ENCODE measurements at regions not wholly inside any gene's neighbourhood (a gene's known extent, or its start where the extent isn't known, plus 50 kb on each side); places are given as distances from the start of the nearest gene placed in this dataset.

DNA sequence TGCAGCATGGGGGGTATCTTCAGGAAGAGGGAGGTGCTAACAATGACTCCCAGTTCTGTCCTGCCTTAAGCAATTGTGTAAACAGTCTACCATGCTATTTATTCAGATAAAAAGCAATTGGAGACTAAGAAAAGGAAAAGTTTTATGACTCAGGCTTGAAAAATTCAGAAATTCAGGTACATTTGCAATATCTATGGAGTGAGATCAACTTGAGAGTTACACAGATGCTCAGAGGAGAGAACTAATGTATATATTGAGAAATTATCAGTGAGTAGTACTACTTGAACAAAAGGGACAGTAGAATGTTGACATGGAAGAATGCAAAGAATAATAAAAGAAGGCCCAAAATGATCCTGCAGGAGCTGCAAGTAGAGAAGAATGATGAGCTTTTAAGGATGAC, 277.6 kb upstream of the DACH1 start:
- H3K4me2 ChIP-seq (ENCODE audit: low read length): no peak overlapping the region
- no peak overlapping the region for H3K27ac ChIP-seq (ENCODE audit: low read depth, low read length, poor library complexity, severe bottlenecking)
- no peaks in the 10 kb centered on the region for H4K20me1 ChIP-seq (ENCODE audit: insufficient read depth, low read length)
- H3K4me3 ChIP-seq (ENCODE audit: low read depth, low read length, poor library complexity, severe bottlenecking): no peak overlapping the region
- H3K9ac ChIP-seq (ENCODE audit: low read length): no peak overlapping the region
- no peak overlapping the region for H2AFZ ChIP-seq (ENCODE audit: low read length)
- H3K4me1 ChIP-seq (ENCODE audit: insufficient read depth, low read length, severe bottlenecking): no peaks in the 10 kb centered on the region
- H3K36me3 ChIP-seq (ENCODE audit: insufficient read depth, low read length): no peaks in the 10 kb centered on the region
- H3K9me2 ChIP-seq (ENCODE audit: low read depth, low read length): no peaks in the 10 kb centered on the region
- H3F3A ChIP-seq (ENCODE audit: insufficient read depth, low read length): no peaks in the 10 kb centered on the region
- H3K27me3 ChIP-seq (ENCODE audit: insufficient read depth, low read length): no peaks in the 10 kb centered on the region
- H3K79me2 ChIP-seq (ENCODE audit: insufficient read depth, low read length): no peaks in the 10 kb centered on the region
- TF ChIP-seq EZH2 (IDR thresholded peaks at IDR 0.05; ENCODE audit: borderline replicate concordance, low read length): no peak
- TF ChIP-seq, protein P1, sequence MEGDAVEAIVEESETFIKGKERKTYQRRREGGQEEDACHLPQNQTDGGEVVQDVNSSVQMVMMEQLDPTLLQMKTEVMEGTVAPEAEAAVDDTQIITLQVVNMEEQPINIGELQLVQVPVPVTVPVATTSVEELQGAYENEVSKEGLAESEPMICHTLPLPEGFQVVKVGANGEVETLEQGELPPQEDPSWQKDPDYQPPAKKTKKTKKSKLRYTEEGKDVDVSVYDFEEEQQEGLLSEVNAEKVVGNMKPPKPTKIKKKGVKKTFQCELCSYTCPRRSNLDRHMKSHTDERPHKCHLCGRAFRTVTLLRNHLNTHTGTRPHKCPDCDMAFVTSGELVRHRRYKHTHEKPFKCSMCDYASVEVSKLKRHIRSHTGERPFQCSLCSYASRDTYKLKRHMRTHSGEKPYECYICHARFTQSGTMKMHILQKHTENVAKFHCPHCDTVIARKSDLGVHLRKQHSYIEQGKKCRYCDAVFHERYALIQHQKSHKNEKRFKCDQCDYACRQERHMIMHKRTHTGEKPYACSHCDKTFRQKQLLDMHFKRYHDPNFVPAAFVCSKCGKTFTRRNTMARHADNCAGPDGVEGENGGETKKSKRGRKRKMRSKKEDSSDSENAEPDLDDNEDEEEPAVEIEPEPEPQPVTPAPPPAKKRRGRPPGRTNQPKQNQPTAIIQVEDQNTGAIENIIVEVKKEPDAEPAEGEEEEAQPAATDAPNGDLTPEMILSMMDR (IDR thresholded peaks at IDR 0.05; ENCODE audit: low read length): no peak
- no peaks in the 10 kb centered on the region for H3K9me3 ChIP-seq (ENCODE audit: low read length)

DNA sequence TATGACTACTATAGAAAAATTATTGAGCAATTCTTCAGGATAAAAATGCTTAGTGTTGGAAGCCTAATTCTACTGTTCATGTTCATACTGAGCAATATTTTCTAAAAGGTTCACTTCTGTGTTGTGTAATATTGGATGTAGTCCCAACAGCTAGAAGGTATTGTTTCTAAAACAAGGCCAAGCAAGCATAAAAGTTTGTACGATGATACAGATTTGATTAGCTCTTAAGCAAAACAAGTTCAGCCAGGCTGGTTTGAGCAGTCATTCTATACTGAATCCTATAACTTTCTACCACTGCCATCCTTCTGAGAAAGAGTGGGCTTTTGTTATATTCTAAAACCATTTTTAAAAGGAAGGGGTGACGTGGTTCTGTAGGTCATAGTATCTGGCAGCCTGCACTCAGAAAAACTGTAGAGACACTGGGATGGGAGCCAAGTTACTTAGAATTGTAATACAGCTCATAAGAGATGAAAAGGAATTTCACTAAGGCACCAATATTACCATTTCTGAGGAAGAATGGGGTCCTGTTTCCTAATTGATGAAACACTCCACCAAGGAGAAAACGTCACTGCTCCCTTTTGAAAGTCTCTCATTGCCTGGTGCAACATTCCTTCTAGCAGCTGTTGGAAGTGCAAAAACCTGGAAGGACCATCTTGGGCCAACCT, 275.0 kb upstream of the DACH1 start:
- no peaks in the 10 kb centered on the region for H3K79me2 ChIP-seq (ENCODE audit: insufficient read depth, low read length)
- H2AFZ ChIP-seq (ENCODE audit: low read length): no peak overlapping the region
- no peak overlapping the region for H3K4me3 ChIP-seq (ENCODE audit: low read depth, low read length, poor library complexity, severe bottlenecking)
- TF ChIP-seq, protein P1 (IDR thresholded peaks at IDR 0.05; ENCODE audit: low read length): no peak
- no peak for TF ChIP-seq EZH2 (IDR thresholded peaks at IDR 0.05; ENCODE audit: borderline replicate concordance, low read length)
- H3K9me2 ChIP-seq (ENCODE audit: low read depth, low read length): no peaks in the 10 kb centered on the region
- H3K9ac ChIP-seq (ENCODE audit: low read length): no peak overlapping the region
- H4K20me1 ChIP-seq (ENCODE audit: insufficient read depth, low read length): no peaks in the 10 kb centered on the region
- no peaks in the 10 kb centered on the region for H3K4me1 ChIP-seq (ENCODE audit: insufficient read depth, low read length, severe bottlenecking)
- no peaks in the 10 kb centered on the region for H3K27me3 ChIP-seq (ENCODE audit: insufficient read depth, low read length)
- H3K36me3 ChIP-seq (ENCODE audit: insufficient read depth, low read length): no peaks in the 10 kb centered on the region
- no peaks in the 10 kb centered on the region for H3F3A ChIP-seq (ENCODE audit: insufficient read depth, low read length)
- H3K9me3 ChIP-seq (ENCODE audit: low read length): no peaks in the 10 kb centered on the region
- no peak overlapping the region for H3K27ac ChIP-seq (ENCODE audit: low read depth, low read length, poor library complexity, severe bottlenecking)
- no peak overlapping the region for H3K4me2 ChIP-seq (ENCODE audit: low read length)

DNA sequence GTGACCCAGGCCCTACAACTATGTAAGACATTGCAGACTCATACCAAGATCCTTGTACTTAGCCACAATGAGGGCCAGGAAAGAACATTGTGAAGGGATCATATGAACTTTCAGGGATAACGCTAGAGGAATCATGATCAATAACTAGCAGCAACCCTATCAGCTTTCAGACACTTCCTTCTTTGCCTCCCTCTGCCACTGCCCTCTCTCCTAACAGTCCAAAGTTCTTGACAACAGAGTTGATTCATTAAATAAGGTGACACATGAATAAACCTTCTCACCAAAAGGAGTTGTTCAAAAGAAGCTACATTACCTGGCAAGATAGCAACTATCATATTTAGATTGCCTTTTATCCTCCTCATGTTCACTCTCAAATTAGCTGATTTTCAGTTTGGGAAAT, 272.2 kb upstream of the DACH1 start:
- H4K20me1 ChIP-seq (ENCODE audit: insufficient read depth, low read length): no peaks in the 10 kb centered on the region
- no peak for TF ChIP-seq EZH2 (IDR thresholded peaks at IDR 0.05; ENCODE audit: borderline replicate concordance, low read length)
- TF ChIP-seq, protein P1 (IDR thresholded peaks at IDR 0.05; ENCODE audit: low read length): no peak
- H3K9me2 ChIP-seq (ENCODE audit: low read depth, low read length): no peaks in the 10 kb centered on the region

More for the DNA sequence above, 272.2 kb upstream of the DACH1 start:
- Histone ChIP-seq H3K79me2 (ENCODE audit: insufficient read depth, low read length) (no peaks in the 10 kb centered on the region), H3K4me3 (ENCODE audit: low read depth, low read length, poor library complexity, severe bottlenecking) (no peak overlapping the region), H3K9ac (ENCODE audit: low read length) (no peak overlapping the region), H3K27ac (ENCODE audit: low read depth, low read length, poor library complexity, severe bottlenecking) (no peak overlapping the region), H3K4me2 (ENCODE audit: low read length) (no peak overlapping the region), H2AFZ (ENCODE audit: low read length) (no peak overlapping the region), H3K27me3 (ENCODE audit: insufficient read depth, low read length) (no peaks in the 10 kb centered on the region), H3K36me3 (ENCODE audit: insufficient read depth, low read length) (no peaks in the 10 kb centered on the region), H3F3A (ENCODE audit: insufficient read depth, low read length) (no peaks in the 10 kb centered on the region), H3K9me3 (ENCODE audit: low read length) (no peaks in the 10 kb centered on the region), H3K4me1 (ENCODE audit: insufficient read depth, low read length, severe bottlenecking) (no peaks in the 10 kb centered on the region)

All from OCI-LY1 (cell line).